NCI-H2227 (cell line): ENCODE measurements at regions not wholly inside any gene's neighbourhood (a gene's known extent, or its start where the extent isn't known, plus 50 kb on each side); places are given as distances from the start of the nearest gene placed in this dataset.

ENCODE experiments used
- DNase-seq: peaks from one replicate; lab custom pipeline; 2025; ENCODE audit not compliant: unreplicated experiment; lab: John Stamatoyannopoulos, UW

- DNase-seq = no peak
Observed at GRCh38 chr6:94389218-94389617, 969.9 kb upstream of the EPHA7 start.

DNA sequence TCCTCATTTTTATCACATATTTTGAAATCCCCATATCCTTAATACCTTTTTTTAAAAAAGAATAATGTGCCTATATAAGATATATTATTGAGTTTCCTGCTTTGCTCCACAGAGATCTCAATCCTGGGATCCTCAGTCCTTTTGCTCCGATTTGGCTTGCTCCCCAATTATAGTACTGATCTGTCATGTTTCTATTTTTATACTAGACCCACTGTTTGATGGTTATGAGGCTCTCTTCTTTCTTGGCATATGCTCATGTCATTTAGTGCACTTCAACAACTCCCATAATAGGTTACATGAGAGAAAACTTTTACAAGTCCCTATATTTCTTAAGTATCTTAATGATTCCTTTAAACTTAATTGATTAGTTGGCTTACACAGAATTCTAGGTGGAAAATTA is 958.5 kb upstream of the EPHA7 start:
- DNase-seq = no peak

GRCh38 chr6:94376876-94377275 is 957.5 kb upstream of the EPHA7 start:
- no peak for DNase-seq

GRCh38 chr6:94372229-94372628 is 952.9 kb upstream of the EPHA7 start:
- no peak for DNase-seq

GRCh38 chr6:94367316-94367715 is 948.0 kb upstream of the EPHA7 start:
- no peak for DNase-seq

- no peak for DNase-seq
Observed at GRCh38 chr6:94362061-94362864, 942.9 kb upstream of the EPHA7 start.

GRCh38 chr6:94361304-94362060 is 942.1 kb upstream of the EPHA7 start:
- no peak for DNase-seq

DNA sequence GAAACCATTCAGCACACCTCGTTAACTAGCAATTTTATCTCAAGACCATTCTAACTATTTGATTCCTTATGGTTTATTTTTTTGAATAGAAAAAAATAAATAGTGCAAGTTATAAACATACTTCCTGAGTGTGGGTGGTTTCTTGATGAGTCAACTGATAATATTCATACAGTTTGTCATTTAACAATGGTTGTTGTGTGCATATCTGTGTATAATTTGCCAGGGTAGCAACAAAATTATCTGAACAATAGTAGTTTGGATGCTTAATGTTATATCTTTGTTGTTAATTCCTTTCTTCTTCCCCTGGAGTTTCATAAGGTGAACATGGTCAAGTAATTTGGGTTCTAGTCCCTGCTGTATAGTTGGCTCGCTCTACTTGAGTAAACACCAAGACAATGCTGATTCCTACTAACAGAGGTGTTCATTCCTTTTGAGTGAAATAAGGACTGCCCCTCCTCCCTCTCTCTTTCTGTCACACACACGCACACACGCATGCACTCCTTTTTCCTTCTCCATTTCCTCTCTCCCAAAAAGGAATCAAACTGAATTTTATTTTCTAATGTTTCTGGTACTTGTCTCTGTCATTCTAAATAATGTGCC is 938.1 kb upstream of the EPHA7 start:
- no peak for DNase-seq

DNA sequence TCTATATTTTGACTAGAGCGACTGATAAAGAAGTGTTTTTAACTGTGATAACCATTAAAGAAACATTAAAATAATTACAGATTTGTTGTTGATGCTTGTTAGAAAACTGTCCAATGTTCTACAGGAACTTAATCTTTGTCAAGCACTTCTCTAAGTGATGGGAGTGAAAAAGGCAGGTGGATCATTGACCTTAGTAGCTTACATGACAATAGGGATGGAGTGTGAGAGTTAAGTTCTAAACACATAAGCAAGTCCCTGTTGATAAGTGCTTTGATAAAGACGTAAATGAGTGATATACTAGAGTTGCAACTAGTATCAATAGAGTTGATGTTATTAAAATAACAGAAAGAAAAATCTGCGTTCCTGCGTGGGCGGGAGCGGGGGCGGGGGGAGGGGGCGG is 931.5 kb upstream of the EPHA7 start:
- peak; percentile 5 for DNase-seq

GRCh38 chr6:94349227-94349626 is 929.9 kb upstream of the EPHA7 start:
- DNase-seq = no peak

GRCh38 chr6:94344866-94345265 is 925.5 kb upstream of the EPHA7 start:
- no peak for DNase-seq

DNA sequence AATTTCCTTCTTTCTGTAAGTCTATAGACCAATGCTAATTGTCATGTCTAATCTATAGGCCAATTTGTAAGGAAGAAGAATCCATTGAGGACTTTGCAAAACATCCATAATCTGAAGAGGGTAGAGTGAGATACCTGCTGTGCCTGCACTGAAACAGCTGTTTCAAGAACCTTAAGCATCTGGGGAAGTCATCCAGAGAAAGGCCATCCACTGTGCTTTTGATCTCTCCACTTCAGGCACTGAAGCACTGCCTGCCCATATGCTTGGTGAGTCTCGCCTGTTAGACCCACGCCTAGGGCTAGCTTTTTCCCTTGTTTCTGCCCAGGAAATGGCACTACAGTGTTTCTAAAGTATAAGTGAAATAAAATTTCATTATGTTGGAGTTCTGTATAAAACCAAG is 921.8 kb upstream of the EPHA7 start:
- DNase-seq = no peak

- no peak for DNase-seq
Observed at GRCh38 chr6:94323853-94324252, 904.5 kb upstream of the EPHA7 start.

DNA sequence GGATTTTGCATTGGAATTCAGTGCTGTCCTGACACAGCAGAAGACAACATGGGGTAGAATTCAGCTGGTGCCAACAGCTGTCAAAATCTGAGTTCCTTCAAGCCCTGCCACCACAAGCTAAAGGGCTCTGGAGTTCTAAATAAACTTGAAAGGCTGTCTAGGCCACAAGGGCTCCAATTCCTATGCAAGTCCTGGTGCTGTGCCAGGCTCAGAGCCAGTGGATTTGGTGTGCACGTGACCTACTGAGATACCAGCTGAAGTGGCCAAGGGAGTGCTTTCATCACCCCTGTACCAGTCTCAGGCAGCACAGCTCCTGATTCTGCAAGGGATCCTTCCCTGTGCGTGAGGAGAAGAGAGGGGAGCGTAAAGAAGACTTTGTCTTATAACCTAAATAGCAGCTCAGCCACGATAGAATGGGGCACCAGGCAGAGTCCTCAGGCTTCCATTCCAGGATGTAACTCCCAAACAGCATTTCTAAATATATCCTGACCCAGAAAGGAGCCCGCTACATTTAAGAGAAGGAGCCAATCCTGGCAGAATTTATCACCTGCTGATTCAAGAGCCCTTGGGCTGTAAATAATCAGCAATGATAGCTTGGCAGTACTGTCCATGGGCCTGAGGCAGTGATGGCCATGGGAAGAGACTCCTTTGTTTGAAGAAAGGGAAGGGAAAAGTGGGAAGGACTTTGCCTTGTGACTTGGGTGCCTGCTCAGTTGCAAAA is 881.2 kb upstream of the EPHA7 start:
- no peak for DNase-seq

- DNase-seq = no peak
Observed at GRCh38 chr6:94289131-94289530, 869.8 kb upstream of the EPHA7 start.

- no peak for DNase-seq
Observed at GRCh38 chr6:94278146-94278545, 858.8 kb upstream of the EPHA7 start.

DNA sequence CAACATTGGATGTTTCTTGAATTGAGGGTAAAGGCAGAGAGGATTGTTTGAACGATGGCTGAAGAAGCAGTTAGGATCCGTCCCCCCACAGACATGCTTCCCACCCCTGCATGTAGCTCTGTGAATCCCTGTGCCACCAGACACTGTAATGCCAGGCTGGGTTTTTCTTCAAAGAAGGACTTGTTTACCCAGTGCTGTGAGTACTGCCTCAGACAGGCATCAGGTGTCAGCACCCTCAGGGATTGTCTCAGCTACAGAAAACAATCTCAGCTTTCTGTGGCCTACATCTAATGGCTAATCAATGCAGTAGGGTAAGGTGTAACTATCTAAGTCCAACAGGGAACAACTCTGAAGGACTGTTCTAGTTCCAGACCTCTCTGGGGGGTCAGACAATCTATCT is 853.0 kb upstream of the EPHA7 start:
- DNase-seq = no peak

GRCh38 chr6:94270091-94270948 is 851.0 kb upstream of the EPHA7 start:
- peak; percentile 53 for DNase-seq

DNA sequence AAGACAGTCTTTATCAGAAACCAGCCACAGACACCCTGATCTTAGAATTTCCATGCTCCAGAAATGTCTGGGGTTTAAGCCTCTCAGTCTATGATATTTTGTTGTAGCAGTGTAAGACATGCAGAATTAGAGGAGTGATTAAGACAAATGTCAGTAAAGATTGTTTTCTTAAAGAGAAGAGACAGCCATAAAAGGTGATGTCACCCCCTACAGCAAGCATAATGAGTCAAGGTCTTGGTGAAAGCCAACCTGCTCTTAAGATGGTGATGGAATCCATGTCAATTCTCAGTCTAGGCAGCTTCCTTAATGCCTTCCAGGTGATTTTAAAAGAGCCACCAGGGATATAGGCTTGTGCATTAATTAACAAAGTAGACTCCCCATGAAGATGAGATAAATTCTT is 849.9 kb upstream of the EPHA7 start:
- DNase-seq = peak; percentile 1

GRCh38 chr6:94260765-94261164 is 841.4 kb upstream of the EPHA7 start:
- DNase-seq = no peak

- DNase-seq = no peak
Observed at GRCh38 chr6:94254689-94255088, 835.3 kb upstream of the EPHA7 start.
